ENCODE measurements at regions not wholly inside any gene's neighbourhood (a gene's known extent, or its start where the extent isn't known, plus 50 kb on each side); places are given as distances from the start of the nearest gene placed in this dataset.

DNA sequence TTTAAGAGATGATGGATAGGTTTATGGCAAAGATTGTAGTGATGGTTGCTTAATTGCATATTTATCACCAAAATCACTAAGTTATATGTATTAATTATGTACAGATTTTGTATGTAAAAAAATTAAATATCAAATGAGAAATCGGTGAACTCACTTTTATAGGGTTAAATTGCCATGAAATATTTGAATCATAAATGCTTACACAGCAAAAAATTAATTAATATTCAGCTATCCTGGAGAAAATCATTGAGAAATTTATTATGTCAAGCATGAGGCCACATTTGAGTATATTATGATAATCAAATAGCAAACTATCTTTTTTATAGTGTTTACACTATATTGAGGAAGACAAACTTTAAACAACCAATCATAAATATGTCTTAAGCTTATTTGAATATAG is 239.4 kb upstream of the BRINP3 start:
- TF ChIP-seq EZH2 (IDR thresholded peaks at IDR 0.05; ENCODE audit: borderline replicate concordance, low read length) (no peak), CTCF (conservative IDR thresholded peaks at IDR 0.05 in 1 of 2, IDR thresholded peaks at IDR 0.05 in 1 of 2; ENCODE audit: extremely low read depth in 1 of 2, insufficient read depth in 1 of 2, low read depth in 1 of 2, low read length in 2 of 2) (no peak)

All from mammary epithelial cell (primary cell).